VCaP (cell line): ENCODE measurements at regions not wholly inside any gene's neighbourhood (a gene's known extent, or its start where the extent isn't known, plus 50 kb on each side); places are given as distances from the start of the nearest gene placed in this dataset.
A peak's percentile ranks its signal among the peaks of the same experiment; 100 is the strongest.

ENCODE experiments used
- H3K27ac ChIP-seq: fragments of 450-650 bp; 2 replicates; pipeline ENCODE4 v1.5.1; 2017
- TF ChIP-seq, protein P1 (sequence below): fragments of 450-650 bp; conservative IDR thresholded peaks from 2 replicates; pipeline ENCODE4 v1.5.1; 2017; ENCODE audit warnings: mild to moderate bottlenecking, moderate library complexity

DNA sequence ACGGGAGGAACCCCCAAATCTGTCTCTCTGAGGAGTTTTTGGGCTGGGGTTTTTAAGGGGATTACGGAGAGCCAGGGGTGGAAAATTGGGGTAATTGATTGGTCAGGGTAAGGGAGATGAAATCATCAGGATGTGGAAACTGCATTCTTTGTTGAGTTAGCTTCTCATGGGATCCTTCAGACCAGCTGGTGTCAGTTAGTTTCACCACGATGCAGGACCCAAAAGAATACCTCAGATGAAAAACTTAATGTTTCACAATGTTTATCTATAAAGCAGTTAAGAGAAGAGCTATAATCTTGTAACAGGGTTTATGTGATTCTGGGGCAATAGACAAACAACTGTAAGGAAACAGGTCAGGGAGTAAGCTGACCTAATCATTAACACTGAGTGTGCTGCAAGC, 230.8 kb downstream of the POU4F1 start:
- TF ChIP-seq, protein P1, sequence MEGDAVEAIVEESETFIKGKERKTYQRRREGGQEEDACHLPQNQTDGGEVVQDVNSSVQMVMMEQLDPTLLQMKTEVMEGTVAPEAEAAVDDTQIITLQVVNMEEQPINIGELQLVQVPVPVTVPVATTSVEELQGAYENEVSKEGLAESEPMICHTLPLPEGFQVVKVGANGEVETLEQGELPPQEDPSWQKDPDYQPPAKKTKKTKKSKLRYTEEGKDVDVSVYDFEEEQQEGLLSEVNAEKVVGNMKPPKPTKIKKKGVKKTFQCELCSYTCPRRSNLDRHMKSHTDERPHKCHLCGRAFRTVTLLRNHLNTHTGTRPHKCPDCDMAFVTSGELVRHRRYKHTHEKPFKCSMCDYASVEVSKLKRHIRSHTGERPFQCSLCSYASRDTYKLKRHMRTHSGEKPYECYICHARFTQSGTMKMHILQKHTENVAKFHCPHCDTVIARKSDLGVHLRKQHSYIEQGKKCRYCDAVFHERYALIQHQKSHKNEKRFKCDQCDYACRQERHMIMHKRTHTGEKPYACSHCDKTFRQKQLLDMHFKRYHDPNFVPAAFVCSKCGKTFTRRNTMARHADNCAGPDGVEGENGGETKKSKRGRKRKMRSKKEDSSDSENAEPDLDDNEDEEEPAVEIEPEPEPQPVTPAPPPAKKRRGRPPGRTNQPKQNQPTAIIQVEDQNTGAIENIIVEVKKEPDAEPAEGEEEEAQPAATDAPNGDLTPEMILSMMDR: no peak
- H3K27ac ChIP-seq: peak overlapping the region; percentile 63

DNA sequence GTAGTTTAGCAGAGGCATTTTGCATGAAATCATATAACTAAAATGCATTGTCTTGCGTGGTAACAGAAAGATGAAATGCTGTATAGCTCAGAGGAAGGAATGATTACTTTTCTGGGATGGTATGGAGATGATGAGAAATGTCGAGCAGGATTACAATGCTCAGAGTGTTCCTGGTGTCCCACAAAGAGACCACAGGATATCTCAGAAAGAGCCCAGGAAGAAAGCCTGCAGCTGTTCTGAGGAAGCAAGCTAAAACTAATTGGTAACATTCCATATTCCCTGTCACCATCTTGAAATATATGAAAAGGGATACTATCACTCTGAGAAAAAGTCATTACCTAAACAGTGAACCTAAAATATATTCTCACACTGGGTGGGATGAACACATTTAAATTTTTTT, 233.1 kb downstream of the POU4F1 start:
- no peak overlapping the region for H3K27ac ChIP-seq

DNA sequence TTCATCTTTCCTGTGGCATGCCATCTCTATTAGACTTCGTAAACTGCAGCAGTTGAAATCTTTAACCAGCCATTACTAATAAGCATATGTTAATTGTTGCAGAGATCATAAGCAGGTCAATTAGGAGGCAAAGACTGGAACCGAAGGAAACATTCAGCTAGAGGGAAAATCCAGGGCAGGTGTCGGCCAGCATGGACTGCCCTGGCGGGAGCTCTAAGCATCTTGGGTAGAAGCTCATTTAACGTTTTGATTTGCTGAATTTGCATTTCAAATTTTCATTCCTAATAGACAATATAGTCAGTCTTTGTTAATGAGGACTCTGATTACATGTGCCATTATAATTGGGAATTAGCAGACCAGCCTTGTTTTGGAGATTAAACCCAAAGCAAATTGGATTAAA, 238.6 kb downstream of the POU4F1 start:
- H3K27ac ChIP-seq: no peak overlapping the region
- TF ChIP-seq, protein P1: no peak

More for the DNA sequence above, 233.1 kb downstream of the POU4F1 start:
- TF ChIP-seq, protein P1: no peak

DNA sequence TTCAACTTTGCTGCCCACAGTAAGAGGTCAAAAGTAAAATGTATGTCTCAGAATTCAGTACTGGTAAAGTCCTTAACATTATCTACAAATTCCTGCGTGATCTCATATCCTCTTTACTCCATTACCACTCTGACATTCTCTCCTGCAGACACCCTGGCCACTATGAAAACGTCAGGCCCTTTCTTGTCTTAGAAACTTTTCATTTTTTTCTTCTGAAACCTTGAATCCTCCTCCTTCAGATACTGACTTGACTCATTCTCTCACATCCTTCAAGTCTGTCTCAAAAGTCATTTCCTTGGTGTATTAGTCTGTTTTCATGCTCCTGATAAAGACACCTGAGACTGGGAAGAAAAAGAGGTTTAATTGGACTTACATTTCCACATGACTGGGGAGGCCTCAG, 262.3 kb downstream of the POU4F1 start:
- TF ChIP-seq, protein P1: no peak
- H3K27ac ChIP-seq: no peak overlapping the region

DNA sequence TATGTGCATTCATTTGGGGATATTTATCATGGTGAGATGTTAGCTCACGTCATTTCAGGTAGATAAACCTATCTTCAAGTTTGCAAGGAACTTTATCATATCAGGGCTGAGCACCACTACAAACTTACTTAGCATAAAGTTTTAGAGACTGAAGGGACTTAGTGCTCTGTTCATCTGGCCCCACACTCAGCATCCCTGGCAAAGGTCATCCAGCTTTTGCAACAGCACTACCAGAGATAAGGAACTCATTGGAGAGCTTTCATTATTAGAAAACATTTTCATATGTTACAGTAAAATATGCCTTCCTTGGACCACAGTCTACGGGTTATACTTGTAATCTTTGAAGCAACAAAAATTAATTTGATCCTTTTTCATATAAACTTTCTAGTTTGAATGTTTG, 263.4 kb downstream of the POU4F1 start:
- TF ChIP-seq, protein P1: no peak
- H3K27ac ChIP-seq: no peak overlapping the region

DNA sequence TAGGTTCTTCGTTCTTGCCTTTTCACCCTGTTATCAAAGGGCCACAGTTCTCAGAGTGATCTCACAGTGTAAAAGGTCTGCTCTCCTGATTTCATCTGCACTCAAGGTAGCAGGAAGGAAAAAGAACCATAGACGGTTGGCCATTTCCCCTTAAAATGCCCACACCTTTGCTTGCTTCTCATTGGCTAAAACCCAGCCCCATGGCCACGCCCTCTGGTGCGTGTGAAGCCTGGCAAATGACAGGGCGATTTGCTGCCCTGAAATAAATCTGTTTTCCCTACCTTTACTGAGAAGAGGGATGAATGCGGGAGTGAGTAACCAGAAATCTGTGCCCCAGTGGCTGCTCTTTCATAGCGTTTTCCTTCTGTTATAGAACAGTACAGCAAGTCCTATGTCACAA, 269.3 kb downstream of the POU4F1 start:
- no peak overlapping the region for H3K27ac ChIP-seq
- TF ChIP-seq, protein P1: no peak

DNA sequence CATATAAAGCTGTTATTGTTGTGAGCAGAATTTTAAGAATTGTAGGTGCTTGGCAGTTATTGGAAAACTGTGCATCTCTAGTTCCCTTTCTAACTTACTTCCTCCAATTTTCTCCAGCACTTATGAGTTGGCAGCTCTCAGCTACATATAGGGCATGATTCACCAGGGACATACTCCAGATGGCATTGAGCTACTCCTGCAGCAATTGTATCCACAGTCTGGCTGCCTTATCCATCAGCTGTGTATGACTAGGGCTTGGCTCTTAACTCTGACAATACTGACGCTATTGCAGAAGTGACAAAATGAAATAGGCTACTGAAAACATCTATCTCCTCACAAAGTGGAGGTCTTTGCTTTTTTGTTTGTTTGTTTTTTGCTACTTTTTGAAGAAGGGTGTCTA, 276.7 kb downstream of the POU4F1 start:
- TF ChIP-seq, protein P1: no peak
- no peak overlapping the region for H3K27ac ChIP-seq

DNA sequence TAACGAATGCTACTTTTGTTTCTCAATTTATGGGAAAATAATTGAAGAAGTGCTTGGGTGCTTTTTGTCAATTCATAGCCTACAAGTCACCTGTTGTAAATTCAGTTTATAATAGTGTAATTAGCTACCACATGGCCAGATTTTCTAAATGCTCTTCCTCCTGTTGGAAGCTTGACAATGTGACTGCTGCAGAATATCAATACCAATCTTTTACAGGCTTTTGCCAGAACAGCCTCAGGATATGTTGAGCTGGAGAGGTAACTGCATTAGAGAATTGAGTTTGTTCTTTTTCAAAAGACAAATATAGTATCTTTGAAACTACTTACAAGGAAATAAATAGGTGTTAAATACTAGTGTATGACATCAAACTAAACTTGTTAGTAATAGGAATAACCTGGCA, 277.8 kb downstream of the POU4F1 start:
- H3K27ac ChIP-seq: peak overlapping the region; percentile 23; the same call in 1 of the 2 replicates
- TF ChIP-seq, protein P1: no peak
